ENCODE measurements at regions not wholly inside any gene's neighbourhood (a gene's known extent, or its start where the extent isn't known, plus 50 kb on each side); places are given as distances from the start of the nearest gene placed in this dataset.

GRCh38 chr13:73179650-73180274 is 121.0 kb downstream of the KLF5 start:
- DNase-seq (ENCODE audit: low spot score): no peak
- in situ Hi-C loops (cut with MboI; ENCODE audit: low pct_unique_long_range_greater_than_20kb, low sequenced_read_pairs, unreplicated experiment): no loop called here
- no peak for TF ChIP-seq CTCF (IDR thresholded peaks at IDR 0.05; ENCODE audit: extremely low read depth, insufficient read depth, missing control alignments)

GRCh38 chr13:73177916-73178565 is 119.2 kb downstream of the KLF5 start:
- in situ Hi-C loops (cut with MboI; ENCODE audit: low pct_unique_long_range_greater_than_20kb, low sequenced_read_pairs, unreplicated experiment): no loop called here
- TF ChIP-seq CTCF (IDR thresholded peaks at IDR 0.05; ENCODE audit: extremely low read depth, insufficient read depth, missing control alignments): no peak

GRCh38 chr13:73177017-73177416 is 118.2 kb downstream of the KLF5 start:
- no peak for DNase-seq (ENCODE audit: low spot score)
- in situ Hi-C loops (cut with MboI; ENCODE audit: low pct_unique_long_range_greater_than_20kb, low sequenced_read_pairs, unreplicated experiment): no loop called here

More at GRCh38 chr13:73177916-73178565, 119.2 kb downstream of the KLF5 start:
- no peak for DNase-seq (ENCODE audit: low spot score)

GRCh38 chr13:73174521-73175010 is 115.8 kb downstream of the KLF5 start:
- TF ChIP-seq CTCF (IDR thresholded peaks at IDR 0.05; ENCODE audit: extremely low read depth, insufficient read depth, missing control alignments): no peak
- in situ Hi-C loops (cut with MboI; ENCODE audit: low pct_unique_long_range_greater_than_20kb, low sequenced_read_pairs, unreplicated experiment): no loop called here
- DNase-seq (ENCODE audit: low spot score): no peak

More at GRCh38 chr13:73177017-73177416, 118.2 kb downstream of the KLF5 start:
- TF ChIP-seq CTCF (IDR thresholded peaks at IDR 0.05; ENCODE audit: extremely low read depth, insufficient read depth, missing control alignments): no peak

- TF ChIP-seq CTCF (IDR thresholded peaks at IDR 0.05; ENCODE audit: extremely low read depth, insufficient read depth, missing control alignments): no peak
- no peak for DNase-seq (ENCODE audit: low spot score)
- in situ Hi-C loops (cut with MboI; ENCODE audit: low pct_unique_long_range_greater_than_20kb, low sequenced_read_pairs, unreplicated experiment): no loop called here
Measured at GRCh38 chr13:73173279-73173811, 114.5 kb downstream of the KLF5 start.

GRCh38 chr13:73171926-73172325 is 113.1 kb downstream of the KLF5 start:
- in situ Hi-C loops (cut with MboI; ENCODE audit: low pct_unique_long_range_greater_than_20kb, low sequenced_read_pairs, unreplicated experiment): no loop called here
- no peak for TF ChIP-seq CTCF (IDR thresholded peaks at IDR 0.05; ENCODE audit: extremely low read depth, insufficient read depth, missing control alignments)
- DNase-seq (ENCODE audit: low spot score): no peak
